Right lobe of liver (tissue), 6 donors: ENCODE measurements at regions not wholly inside any gene's neighbourhood (a gene's known extent, or its start where the extent isn't known, plus 50 kb on each side); places are given as distances from the start of the nearest gene placed in this dataset.
"Not testable (repeated sequence)": the region's sequence is repeated elsewhere in the genome, so short reads cannot be mapped to it uniquely, and the experiment has no call there.

ENCODE experiments used
- ATAC-seq, 4 donors: fragments of 200-7000 bp; cut with Tn5 transposase; one replicate each; pipeline ENCODE4 v1.9.1; 2020; ENCODE audit warnings: mild to moderate bottlenecking in 4 of 4, moderate library complexity in 4 of 4
- DNase-seq, 3 donors: peaks; one replicate each; pipeline ENCODE4 v3.0.0-alpha.2; 2020
- H3K27ac ChIP-seq, 3 donors: fragments of 200-600 bp; one replicate each; pipeline ENCODE4 v1.8.0; 2022
- H3K27me3 ChIP-seq, 2 donors: fragments of 200-600 bp; one replicate each; pipeline ENCODE4 v1.8.0; 2022
- H3K36me3 ChIP-seq, 4 donors: fragments of 200-600 bp; sonication (generic) in 1 of 4; one replicate each; pipeline versions ENCODE4 v1.5.1 to v1.8.0; 2017 to 2022; ENCODE audit warnings: control low read depth in 1 of 4
- H3K4me1 ChIP-seq, 4 donors: fragments of 200-600 bp; sonication (generic) in 1 of 4; one replicate each; pipeline versions ENCODE4 v1.5.1 to v1.8.0; 2017 to 2022; ENCODE audit warnings: control low read depth in 1 of 4
- H3K4me3 ChIP-seq, 3 donors: fragments of 200-600 bp; one replicate each; pipeline ENCODE4 v1.8.0; 2022
- H3K9me3 ChIP-seq, 4 donors: fragments of 200-600 bp; sonication (generic) in 1 of 4; one replicate each; pipeline versions ENCODE4 v1.5.1 to v1.8.0; 2017 to 2022; ENCODE audit warnings: control low read depth in 1 of 4
- POLR2A ChIP-seq: fragments of 450-650 bp; IDR thresholded peaks from one replicate; pipeline ENCODE4 v1.6.1; 2017; ENCODE audit warnings: antibody characterized with exemption, mild to moderate bottlenecking
- whole genome bisulfite sequencing: methylation state at CpG from one replicate; pipeline ENCODE4 v1.1.6; 2018; ENCODE audit warnings: low coverage, low lambda C conversion rate; ENCODE audit not compliant: insufficient coverage; ENCODE audit errors: missing lambda C conversion rate; 5-methylcytosine and 5-hydroxymethylcytosine counted together
- intact Hi-C, 2 donors: fragments of 100-400 bp; cut with DNase I; formaldehyde crosslinking; loops; one replicate each; pipeline versions ENCODE4 v1.11.2 to v1.14.1; 2022
- TF ChIP-seq, protein P1 (sequence below), 4 donors: fragments of 200-600 bp in 3 of 4; fragments of 450-650 bp in 1 of 4; IDR thresholded peaks; one replicate each; pipeline versions ENCODE4 v1.5.1 to v1.8.0; 2016 to 2022; ENCODE audit warnings: antibody characterized with exemption in 4 of 4, mild to moderate bottlenecking in 2 of 4
- donor health status: DM: no; HTN: yes; CAD: no.
- donor health status: DM: no; HTN: no; CAD: no.
- donor health status: DM: no; HTN: no; CAD: no.
- donor health status: DM: no; HTN: yes; CAD: no.
- donor health status: DM: no; HTN: yes; CAD: no.

DNA sequence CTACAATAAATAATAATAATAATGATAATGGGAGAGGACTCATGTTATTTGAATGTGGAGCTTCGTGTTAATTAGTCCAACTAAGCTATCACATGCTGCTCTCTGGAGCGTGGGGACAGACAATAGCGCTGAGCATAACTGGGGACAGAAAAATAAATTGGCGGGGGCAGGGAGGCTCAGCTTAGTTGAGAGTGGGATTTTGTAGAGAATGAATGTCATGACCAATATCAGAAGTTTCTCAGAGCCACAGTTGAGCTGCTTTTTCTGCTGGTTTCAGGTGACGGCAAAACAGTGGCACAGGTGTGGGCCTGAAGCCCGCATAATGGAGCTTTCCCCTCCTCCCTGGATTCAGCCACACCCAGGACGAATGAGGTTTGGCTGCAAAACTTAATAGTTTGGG, 111.1 kb upstream of the CAB39 start:
- no peak for ATAC-seq
- H3K27ac ChIP-seq = no peak overlapping the region

DNA sequence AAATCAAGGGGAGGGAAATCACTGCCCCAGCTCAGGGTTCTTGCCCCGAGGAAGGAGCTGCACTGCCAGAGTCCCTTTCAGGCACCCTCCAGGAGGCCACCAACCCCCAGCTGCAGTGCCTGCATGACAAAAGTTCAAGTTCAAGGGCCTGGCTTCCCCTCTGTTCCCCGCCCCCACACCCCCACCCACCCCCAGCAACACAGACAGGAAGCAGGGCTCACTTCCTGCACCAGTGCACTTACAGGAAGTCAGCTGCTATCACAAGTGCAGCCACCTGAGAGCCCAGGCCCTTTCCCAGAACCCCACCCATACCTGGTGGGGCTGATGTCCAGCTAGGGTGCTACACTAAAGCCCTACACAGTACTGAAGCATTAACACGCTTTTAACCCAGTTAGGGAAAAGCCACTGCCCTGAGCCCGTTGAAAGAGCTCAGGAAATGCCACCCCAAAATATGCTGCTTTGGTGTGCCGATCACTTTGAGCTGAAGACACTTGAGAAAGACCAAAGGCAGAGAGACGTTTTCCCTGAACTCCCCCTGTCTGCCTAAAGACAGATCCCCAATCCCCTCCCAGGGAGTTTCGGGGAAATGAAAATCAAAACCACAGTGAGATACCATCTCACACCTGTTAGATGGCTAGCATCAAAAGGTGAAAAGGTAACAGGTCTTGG, 109.9 kb upstream of the CAB39 start:
- 43% methylated on average over 7 of the region's 7 CpGs for WGBS
- peak; percentile 32 to 54 (median 48) for ATAC-seq
- no peak for DNase-seq

More for the DNA sequence above, 111.1 kb upstream of the CAB39 start:
- H3K4me1 ChIP-seq = no peaks in the 10 kb centered on the region
- no peaks in the 10 kb centered on the region for H3K27me3 ChIP-seq
- intact Hi-C loops = no loop called here
- no peaks in the 10 kb centered on the region for H3K9me3 ChIP-seq
- H3K4me3 ChIP-seq = no peak overlapping the region
- TF ChIP-seq POLR2A = no peak
- TF ChIP-seq, protein P1, sequence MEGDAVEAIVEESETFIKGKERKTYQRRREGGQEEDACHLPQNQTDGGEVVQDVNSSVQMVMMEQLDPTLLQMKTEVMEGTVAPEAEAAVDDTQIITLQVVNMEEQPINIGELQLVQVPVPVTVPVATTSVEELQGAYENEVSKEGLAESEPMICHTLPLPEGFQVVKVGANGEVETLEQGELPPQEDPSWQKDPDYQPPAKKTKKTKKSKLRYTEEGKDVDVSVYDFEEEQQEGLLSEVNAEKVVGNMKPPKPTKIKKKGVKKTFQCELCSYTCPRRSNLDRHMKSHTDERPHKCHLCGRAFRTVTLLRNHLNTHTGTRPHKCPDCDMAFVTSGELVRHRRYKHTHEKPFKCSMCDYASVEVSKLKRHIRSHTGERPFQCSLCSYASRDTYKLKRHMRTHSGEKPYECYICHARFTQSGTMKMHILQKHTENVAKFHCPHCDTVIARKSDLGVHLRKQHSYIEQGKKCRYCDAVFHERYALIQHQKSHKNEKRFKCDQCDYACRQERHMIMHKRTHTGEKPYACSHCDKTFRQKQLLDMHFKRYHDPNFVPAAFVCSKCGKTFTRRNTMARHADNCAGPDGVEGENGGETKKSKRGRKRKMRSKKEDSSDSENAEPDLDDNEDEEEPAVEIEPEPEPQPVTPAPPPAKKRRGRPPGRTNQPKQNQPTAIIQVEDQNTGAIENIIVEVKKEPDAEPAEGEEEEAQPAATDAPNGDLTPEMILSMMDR (IDR thresholded peaks at IDR 0.05) = no peak
- no peak for DNase-seq
- H3K36me3 ChIP-seq = no peaks in the 10 kb centered on the region
- 80% methylated on average over 6 of the region's 7 CpGs for WGBS

DNA sequence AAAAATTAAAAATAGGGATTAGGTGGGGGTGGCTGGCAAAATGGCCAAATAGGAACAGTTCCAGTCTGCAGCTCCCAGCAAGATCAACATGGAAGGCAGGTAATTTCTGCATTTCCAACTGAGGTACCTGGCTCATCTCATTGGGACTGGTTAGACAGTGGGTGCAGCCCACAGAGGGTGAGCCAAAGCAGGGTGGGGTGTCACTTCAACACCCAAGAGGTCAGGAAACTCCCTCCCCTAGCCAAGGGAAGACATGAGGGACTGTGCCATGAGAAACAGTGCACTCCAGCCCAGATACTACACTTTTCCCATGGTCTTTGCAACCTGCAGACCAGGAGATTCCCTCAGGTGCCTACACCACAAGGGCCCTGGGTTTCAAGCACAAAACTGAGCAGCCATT, 109.3 kb upstream of the CAB39 start:
- H3K4me3 ChIP-seq, DNase-seq, intact Hi-C loops, H3K9me3 ChIP-seq, H3K36me3 ChIP-seq, H3K27ac ChIP-seq, H3K4me1 ChIP-seq, H3K27me3 ChIP-seq, ATAC-seq: not testable (repeated sequence)

More for the DNA sequence above, 109.9 kb upstream of the CAB39 start:
- H3K27ac ChIP-seq = no peak overlapping the region
- H3K9me3 ChIP-seq = no peaks in the 10 kb centered on the region
- no peaks in the 10 kb centered on the region for H3K36me3 ChIP-seq
- intact Hi-C loops = no loop called here
- H3K4me3 ChIP-seq = no peak overlapping the region
- H3K4me1 ChIP-seq = no peaks in the 10 kb centered on the region
- TF ChIP-seq, protein P1 (IDR thresholded peaks at IDR 0.05) = no peak
- TF ChIP-seq POLR2A = no peak
- H3K27me3 ChIP-seq = no peaks in the 10 kb centered on the region

DNA sequence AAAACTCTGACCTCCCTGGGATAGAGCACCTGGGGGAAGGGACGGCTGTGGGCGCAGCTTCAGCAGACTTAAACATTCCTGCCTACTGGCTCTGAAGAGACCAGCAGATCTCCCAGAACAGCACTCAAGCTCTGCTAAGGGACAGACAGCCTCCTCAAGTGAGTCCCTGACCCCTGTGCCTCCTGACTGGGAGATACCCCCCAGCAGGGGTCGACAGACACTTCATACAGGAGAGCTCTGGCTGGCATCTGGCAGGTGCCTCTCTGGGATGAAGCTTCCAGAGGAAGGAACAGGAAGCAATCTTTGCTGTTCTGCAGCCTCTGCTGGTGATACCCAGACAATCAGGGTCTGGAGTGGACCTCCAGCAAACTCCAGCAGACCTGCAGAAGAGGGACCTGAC, 108.5 kb upstream of the CAB39 start:
- H3K27ac ChIP-seq, H3K27me3 ChIP-seq, intact Hi-C loops, H3K9me3 ChIP-seq, H3K36me3 ChIP-seq, DNase-seq, H3K4me3 ChIP-seq, ATAC-seq, H3K4me1 ChIP-seq: not testable (repeated sequence)
- no CpG with 5 or more reads among the region's 3 CpGs for WGBS

DNA sequence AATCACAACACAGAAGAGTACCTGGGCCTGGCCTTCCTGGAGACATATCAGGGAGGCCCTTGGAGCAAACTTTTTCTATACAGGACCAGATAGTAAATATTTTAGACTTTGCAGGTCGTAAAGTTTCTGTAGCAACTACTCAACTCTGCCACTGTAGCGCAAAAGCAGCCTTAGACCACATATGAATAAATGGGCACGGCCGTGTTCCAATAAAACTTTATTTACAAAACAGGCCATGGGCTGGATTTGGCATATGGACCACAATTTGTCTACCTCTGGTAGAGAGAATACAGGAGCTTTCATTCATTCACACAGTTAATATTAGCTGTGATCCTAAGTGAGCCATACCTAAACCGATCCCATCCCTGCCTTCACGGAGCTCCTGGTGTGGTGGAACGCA, 98.6 kb upstream of the CAB39 start:
- ATAC-seq (no peak), DNase-seq (no peak)
- Histone ChIP-seq H3K4me3 (no peak overlapping the region), H3K27me3 (no peaks in the 10 kb centered on the region), H3K9me3 (no peaks in the 10 kb centered on the region), H3K36me3 (no peaks in the 10 kb centered on the region), H3K27ac (no peak overlapping the region), H3K4me1 (no peaks in the 10 kb centered on the region)
- intact Hi-C loops = loop anchor here in 1 of 2 donors (5.0 kb wide), 1 partner anchor 612 kb away; no protein-coding TSS in a partner anchor
- WGBS = 92% methylated on average over 5 of the region's 7 CpGs
- TF ChIP-seq POLR2A = no peak
- TF ChIP-seq, protein P1 (IDR thresholded peaks at IDR 0.05) = no peak

DNA sequence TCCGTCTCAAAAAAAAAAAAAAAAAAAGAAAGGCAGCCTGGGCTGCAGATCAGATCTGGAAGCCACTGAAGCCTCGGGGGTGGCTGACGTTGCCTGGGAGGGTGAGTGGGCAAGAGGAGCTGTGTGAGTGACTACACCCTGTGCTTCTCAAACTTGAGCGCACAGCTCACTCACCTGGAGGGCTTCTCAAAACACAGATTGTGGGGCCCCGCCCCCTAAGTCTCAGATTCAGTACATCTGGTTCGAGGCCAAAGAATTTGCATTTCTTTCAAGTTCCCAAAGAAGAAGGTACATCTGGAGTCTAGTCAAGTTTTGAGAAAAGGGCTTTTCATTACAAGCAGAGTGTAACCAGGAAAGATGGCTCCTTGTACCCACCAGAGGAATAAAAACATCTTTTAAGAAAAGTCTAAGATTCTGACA, 97.7 kb upstream of the CAB39 start:
- intact Hi-C loops = loop anchor here in 1 of 2 donors (5.0 kb wide), 1 partner anchor 613 kb away; no protein-coding TSS in a partner anchor
- no peak for ATAC-seq
- Histone ChIP-seq H3K36me3 (no peaks in the 10 kb centered on the region), H3K9me3 (no peaks in the 10 kb centered on the region), H3K4me3 (no peak overlapping the region), H3K27me3 (no peaks in the 10 kb centered on the region), H3K4me1 (no peaks in the 10 kb centered on the region), H3K27ac (no peak overlapping the region)
- no peak for TF ChIP-seq POLR2A
- TF ChIP-seq, protein P1 (IDR thresholded peaks at IDR 0.05) = no peak
- 88% methylated on average over 5 of the region's 6 CpGs for WGBS
- no peak for DNase-seq

DNA sequence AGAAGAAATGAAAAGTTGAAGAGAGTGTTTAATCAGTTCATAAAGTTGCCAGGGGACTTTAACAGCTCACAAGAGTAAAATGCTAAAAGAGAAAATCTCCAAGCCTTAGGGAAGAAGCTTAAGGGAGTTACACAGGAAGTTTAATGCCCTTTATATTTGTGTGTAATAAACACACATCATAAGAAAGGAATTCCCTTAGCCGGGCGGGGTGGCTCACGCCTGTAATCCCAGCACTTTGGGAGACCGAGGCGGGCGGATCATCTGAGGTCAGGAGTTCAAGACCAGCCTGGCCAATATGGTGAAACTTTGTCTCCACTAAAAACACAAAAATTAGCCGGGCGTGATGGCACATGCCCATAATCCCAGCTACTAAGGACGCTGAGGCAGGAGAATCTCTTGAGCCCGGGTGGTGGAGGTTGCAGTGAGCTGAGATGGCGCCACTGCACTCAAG, 95.4 kb upstream of the CAB39 start:
- H3K27ac ChIP-seq, H3K36me3 ChIP-seq, H3K27me3 ChIP-seq, H3K4me3 ChIP-seq, intact Hi-C loops, H3K4me1 ChIP-seq, DNase-seq, ATAC-seq, H3K9me3 ChIP-seq: not testable (repeated sequence)
- WGBS = 69% methylated on average over 8 of the region's 11 CpGs
